Stimulated activated CD4-positive, alpha-beta T cell treated with anti-CD3 and anti-CD28 coated beads, Interleukin-4, amount 100 ng/mL, for 1 hour (primary cell): ENCODE measurements at regions not wholly inside any gene's neighbourhood (a gene's known extent, or its start where the extent isn't known, plus 50 kb on each side); places are given as distances from the start of the nearest gene placed in this dataset.

Source experiments
- DNase-seq: peaks from one replicate; pipeline ENCODE4 v3.0.0-alpha.2; 2020

GRCh38 chr10:83037653-83038052 lies 1101.7 kb upstream of the GHITM start:
- DNase-seq: no peak

- DNase-seq: no peak
These were observed 1100.7 kb upstream of the GHITM start for GRCh38 chr10:83038631-83039030.

GRCh38 chr10:83045731-83046130 lies 1093.6 kb upstream of the GHITM start:
- no peak for DNase-seq

- DNase-seq: no peak
These were observed 1088.5 kb upstream of the GHITM start for GRCh38 chr10:83050815-83051214.

GRCh38 chr10:83062871-83063270 lies 1076.4 kb upstream of the GHITM start:
- DNase-seq: no peak

GRCh38 chr10:83073472-83073871 lies 1065.8 kb upstream of the GHITM start:
- DNase-seq: no peak

GRCh38 chr10:83075016-83075814 lies 1064.1 kb upstream of the GHITM start:
- DNase-seq: no peak

GRCh38 chr10:83075815-83076355 lies 1063.4 kb upstream of the GHITM start:
- DNase-seq: no peak

- no peak for DNase-seq
These were observed 1062.9 kb upstream of the GHITM start for GRCh38 chr10:83076443-83076842.

- no peak for DNase-seq
These were observed 1061.1 kb upstream of the GHITM start for GRCh38 chr10:83078160-83078559.

GRCh38 chr10:83078645-83079044 lies 1060.7 kb upstream of the GHITM start:
- DNase-seq: no peak

GRCh38 chr10:83083831-83084230 lies 1055.5 kb upstream of the GHITM start:
- no peak for DNase-seq

- no peak for DNase-seq
These were observed 1050.0 kb upstream of the GHITM start for GRCh38 chr10:83089335-83089734.

- DNase-seq: no peak
These were observed 1034.7 kb upstream of the GHITM start for GRCh38 chr10:83104616-83105015.

- no peak for DNase-seq
These were observed 1030.6 kb upstream of the GHITM start for GRCh38 chr10:83108565-83109333.

- no peak for DNase-seq
These were observed 1020.0 kb upstream of the GHITM start for GRCh38 chr10:83119346-83119745.

GRCh38 chr10:83122336-83122735 lies 1017.0 kb upstream of the GHITM start:
- DNase-seq: no peak

- no peak for DNase-seq
These were observed 1011.2 kb upstream of the GHITM start for GRCh38 chr10:83127942-83128575.

GRCh38 chr10:83140811-83141210 lies 998.5 kb upstream of the GHITM start:
- DNase-seq: no peak

GRCh38 chr10:83142074-83142563 lies 997.2 kb upstream of the GHITM start:
- no peak for DNase-seq

GRCh38 chr10:83144461-83144860 lies 994.8 kb upstream of the GHITM start:
- DNase-seq: no peak

- DNase-seq: no peak
These were observed 985.6 kb upstream of the GHITM start for GRCh38 chr10:83153714-83154113.

- no peak for DNase-seq
These were observed 975.2 kb upstream of the GHITM start for GRCh38 chr10:83164156-83164555.
